Glutamatergic neuron (in vitro differentiated cells): ENCODE measurements at regions not wholly inside any gene's neighbourhood (a gene's known extent, or its start where the extent isn't known, plus 50 kb on each side); places are given as distances from the start of the nearest gene placed in this dataset.

ENCODE experiments used
- DNase-seq: peaks from one replicate; pipeline ENCODE4 v3.0.0; 2022
- H3K27ac Mint-ChIP-seq: one replicate; pipeline ENCODE4 v1.8.0; 2020; ENCODE audit warnings: mild to moderate bottlenecking, mixed read lengths, inconsistent platforms; ENCODE audit not compliant: unreplicated experiment
- H3K27me3 Mint-ChIP-seq: one replicate; pipeline ENCODE4 v1.8.0; 2020; ENCODE audit warnings: mild to moderate bottlenecking, moderate library complexity, mixed read lengths, inconsistent platforms; ENCODE audit not compliant: unreplicated experiment
- H3K36me3 Mint-ChIP-seq: one replicate; pipeline ENCODE4 v1.8.0; 2020; ENCODE audit warnings: mild to moderate bottlenecking, mixed read lengths, inconsistent platforms; ENCODE audit not compliant: unreplicated experiment
- H3K4me1 Mint-ChIP-seq: one replicate; pipeline ENCODE4 v1.8.0; 2020; ENCODE audit warnings: mild to moderate bottlenecking, low read depth, mixed read lengths, inconsistent platforms; ENCODE audit not compliant: unreplicated experiment
- H3K4me3 Mint-ChIP-seq: one replicate; pipeline ENCODE4 v1.8.0; 2020; ENCODE audit warnings: mild to moderate bottlenecking, mixed read lengths, inconsistent platforms; ENCODE audit not compliant: unreplicated experiment
- H3K9me3 Mint-ChIP-seq: one replicate; pipeline ENCODE4 v1.8.0; 2020; ENCODE audit warnings: mild to moderate bottlenecking, moderate library complexity, mixed read lengths, inconsistent platforms; ENCODE audit not compliant: unreplicated experiment
- CTCF ChIP-seq: fragments of 200-600 bp; sonication (generic); IDR thresholded peaks from one replicate; pipeline ENCODE4 v1.5.0; 2021; ENCODE audit not compliant: partially characterized antibody, unreplicated experiment

DNA sequence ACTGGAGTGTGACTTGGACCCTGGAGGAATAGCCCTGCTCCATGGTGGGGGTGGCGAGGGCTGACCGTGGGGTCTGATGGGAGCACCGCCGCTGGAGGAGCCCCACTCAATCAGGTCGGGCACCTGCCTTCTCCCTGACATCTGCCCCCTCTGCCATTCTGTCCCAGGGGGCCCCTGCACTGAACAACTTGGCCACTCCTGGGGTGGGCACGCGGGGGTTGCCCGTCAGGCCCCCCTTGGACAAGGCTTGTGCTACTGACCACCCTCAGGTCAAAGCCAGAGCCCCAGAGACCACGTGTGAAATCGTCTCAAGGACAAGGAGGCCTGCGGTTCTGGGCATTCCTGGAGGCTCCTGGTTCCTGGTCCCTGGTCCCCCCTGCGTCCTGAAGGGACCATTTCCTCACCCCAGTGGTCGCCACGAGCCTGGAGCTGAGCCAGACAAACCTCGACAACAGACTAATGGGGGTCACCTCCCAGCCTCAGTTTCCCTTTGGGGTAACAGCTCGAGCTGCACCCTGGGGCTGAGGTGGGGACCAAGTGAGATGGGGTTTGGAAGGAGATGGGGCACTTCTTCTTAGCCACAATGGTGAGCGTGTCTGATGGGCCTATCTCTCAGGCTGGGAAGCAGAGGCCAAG lies 73.4 kb upstream of the RNU6ATAC start:
- DNase-seq = no peak
- Mint-ChIP-seq H3K4me1 (peaks cover 6% of the 10 kb centered on the region), H3K36me3 (peaks cover 4% of the 10 kb centered on the region), H3K27ac (no peak overlapping the region), H3K27me3 (peaks cover 2% of the 10 kb centered on the region), H3K4me3 (no peak overlapping the region), H3K9me3 (peaks cover 3% of the 10 kb centered on the region)
- TF ChIP-seq CTCF = no peak

DNA sequence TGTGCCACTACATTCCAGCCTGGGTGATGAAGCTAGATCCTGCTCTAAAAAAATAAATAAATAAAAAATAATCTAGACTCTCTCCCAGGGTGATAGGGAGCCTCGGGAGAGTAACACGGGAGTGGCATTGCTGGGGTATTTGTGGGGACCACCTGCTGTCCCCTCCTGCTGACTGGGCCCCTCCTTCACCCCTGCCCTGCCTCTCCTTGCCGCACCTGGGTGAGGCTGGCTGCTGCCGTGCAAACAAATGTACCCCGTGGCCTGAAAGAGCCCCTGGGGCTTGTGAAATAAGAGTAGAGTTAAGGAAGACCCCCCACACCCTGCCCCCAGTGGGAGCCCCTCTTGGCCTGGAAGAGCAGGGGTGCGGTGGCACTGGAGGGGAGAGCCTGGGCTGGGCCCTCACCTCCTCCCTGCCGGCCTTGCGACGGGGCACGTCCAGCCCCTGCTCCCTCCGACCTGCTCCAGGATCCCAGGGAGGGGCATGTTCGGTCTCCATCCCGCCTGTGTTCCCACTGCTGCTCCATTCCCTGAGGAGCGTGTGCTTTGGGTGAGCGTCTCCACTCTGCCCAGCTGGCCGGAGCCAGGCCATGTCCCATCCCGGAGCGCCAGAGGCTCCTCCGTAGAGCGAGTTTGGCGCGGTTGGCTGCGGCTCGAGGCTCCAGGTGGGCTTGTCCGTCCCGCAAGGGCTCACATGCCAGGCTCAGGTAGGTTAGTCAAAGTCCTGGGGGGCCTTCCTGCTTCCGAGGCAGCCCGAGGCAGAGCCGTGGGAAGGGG lies 75.0 kb upstream of the RNU6ATAC start:
- TF ChIP-seq CTCF = no peak
- Mint-ChIP-seq H3K4me3 (no peak overlapping the region), H3K27me3 (peaks cover 2% of the 10 kb centered on the region), H3K36me3 (peaks cover 4% of the 10 kb centered on the region), H3K4me1 (peaks cover 6% of the 10 kb centered on the region), H3K9me3 (peaks cover 2% of the 10 kb centered on the region), H3K27ac (no peak overlapping the region)
- no peak for DNase-seq

GRCh38 chr9:134239939-134240338 lies 75.6 kb upstream of the RNU6ATAC start:
- no peak for TF ChIP-seq CTCF
- peaks cover 6% of the 10 kb centered on the region for H3K4me1 Mint-ChIP-seq
- no peak for DNase-seq
- peaks cover 2% of the 10 kb centered on the region for H3K27me3 Mint-ChIP-seq
- no peak overlapping the region for H3K4me3 Mint-ChIP-seq
- no peaks in the 10 kb centered on the region for H3K9me3 Mint-ChIP-seq
- no peak overlapping the region for H3K27ac Mint-ChIP-seq
- peaks cover 9% of the 10 kb centered on the region for H3K36me3 Mint-ChIP-seq

GRCh38 chr9:134240361-134240760 lies 76.0 kb upstream of the RNU6ATAC start:
- Mint-ChIP-seq H3K36me3 (peaks cover 11% of the 10 kb centered on the region), H3K27ac (no peak overlapping the region)
- peak; percentile 43 for DNase-seq

More at GRCh38 chr9:134240361-134240760, 76.0 kb upstream of the RNU6ATAC start:
- Mint-ChIP-seq H3K4me3 (no peak overlapping the region), H3K27me3 (peaks cover 2% of the 10 kb centered on the region), H3K4me1 (peaks cover 6% of the 10 kb centered on the region), H3K9me3 (no peaks in the 10 kb centered on the region)
- TF ChIP-seq CTCF = no peak
